Omental fat pad (tissue), 3 donors: ENCODE measurements at regions not wholly inside any gene's neighbourhood (a gene's known extent, or its start where the extent isn't known, plus 50 kb on each side); places are given as distances from the start of the nearest gene placed in this dataset.

Experiments
- ATAC-seq: fragments of 150-250 bp; one replicate; pipeline ENCODE4 v1.9.1; 2016; ENCODE audit warnings: mild to moderate bottlenecking, moderate library complexity; ENCODE audit not compliant: low FRiP score
- DNase-seq: peaks from one replicate; pipeline ENCODE4 v3.0.0-alpha.2; 2019; ENCODE audit warnings: low spot score
- CTCF ChIP-seq, 3 donors: fragments of 450-650 bp; IDR thresholded peaks; one replicate each; pipeline ENCODE4 v1.5.1; 2016 to 2017; ENCODE audit warnings: antibody characterized with exemption in 3 of 3, mild to moderate bottlenecking in 3 of 3, moderate library complexity in 2 of 3

- no peak for ATAC-seq
- no peak for TF ChIP-seq CTCF (IDR thresholded peaks at IDR 0.05)
- DNase-seq: no peak
Observed at GRCh38 chr2:16454621-16455020, 211.0 kb downstream of the CYRIA start.

- DNase-seq: no peak
- TF ChIP-seq CTCF (IDR thresholded peaks at IDR 0.05): no peak
Observed at GRCh38 chr2:16452123-16452522, 213.5 kb downstream of the CYRIA start.

GRCh38 chr2:16446706-16447105, 218.9 kb downstream of the CYRIA start:
- no peak for ATAC-seq
- DNase-seq: no peak
- no peak for TF ChIP-seq CTCF (IDR thresholded peaks at IDR 0.05)

More at GRCh38 chr2:16452123-16452522, 213.5 kb downstream of the CYRIA start:
- ATAC-seq: no peak

GRCh38 chr2:16442971-16443370, 222.7 kb downstream of the CYRIA start:
- DNase-seq: no peak

GRCh38 chr2:16441431-16441830, 224.2 kb downstream of the CYRIA start:
- ATAC-seq (no peak), DNase-seq (no peak)
- no peak for TF ChIP-seq CTCF (IDR thresholded peaks at IDR 0.05)

More at GRCh38 chr2:16442971-16443370, 222.7 kb downstream of the CYRIA start:
- ATAC-seq: no peak
- TF ChIP-seq CTCF (IDR thresholded peaks at IDR 0.05): no peak

- no peak for ATAC-seq
- TF ChIP-seq CTCF (IDR thresholded peaks at IDR 0.05): no peak
- DNase-seq: no peak
Observed at GRCh38 chr2:16440898-16441297, 224.7 kb downstream of the CYRIA start.

GRCh38 chr2:16438613-16439321, 226.9 kb downstream of the CYRIA start:
- no peak for DNase-seq
- ATAC-seq: no peak
- no peak for TF ChIP-seq CTCF (IDR thresholded peaks at IDR 0.05)
